ENCODE measurements at regions not wholly inside any gene's neighbourhood (a gene's known extent, or its start where the extent isn't known, plus 50 kb on each side); places are given as distances from the start of the nearest gene placed in this dataset.
A peak's percentile ranks its signal among the peaks of the same experiment; 100 is the strongest.
"Not testable (repeated sequence)": the region's sequence is repeated elsewhere in the genome, so short reads cannot be mapped to it uniquely, and the experiment has no call there.

DNA sequence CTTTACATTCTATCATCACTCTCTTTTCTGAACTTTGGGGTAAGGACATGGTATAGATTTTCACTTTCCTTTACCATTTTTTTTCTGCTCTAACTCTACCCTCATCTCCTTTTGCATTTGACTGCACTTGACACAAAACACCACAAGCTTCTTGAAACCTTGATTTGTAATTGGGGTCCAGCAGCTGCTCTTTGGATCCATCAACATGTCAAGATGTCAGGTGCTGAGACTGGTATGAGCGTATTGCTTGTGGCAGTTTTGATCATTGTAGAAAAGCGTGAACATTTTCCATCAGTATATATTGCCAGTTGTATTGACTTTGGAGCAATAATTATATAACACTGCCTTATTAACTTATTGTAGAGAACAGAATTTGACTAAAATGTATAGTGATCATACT lies 838.6 kb downstream of the TRHDE start:
- no peaks in the 10 kb centered on the region for H3K4me1 Mint-ChIP-seq
- no peaks in the 10 kb centered on the region for H3K27me3 Mint-ChIP-seq
- H3K9me3 Mint-ChIP-seq: peaks cover 0 to 2% (median 0%) of the 10 kb centered on the region in 7 donors
- H3K4me3 Mint-ChIP-seq: no peak overlapping the region
- no peak overlapping the region for H3K27ac Mint-ChIP-seq
- no peaks in the 10 kb centered on the region for H3K36me3 Mint-ChIP-seq
- DNase-seq (no peak), ATAC-seq (ENCODE audit: low read depth in 2 of 2) (no peak)

DNA sequence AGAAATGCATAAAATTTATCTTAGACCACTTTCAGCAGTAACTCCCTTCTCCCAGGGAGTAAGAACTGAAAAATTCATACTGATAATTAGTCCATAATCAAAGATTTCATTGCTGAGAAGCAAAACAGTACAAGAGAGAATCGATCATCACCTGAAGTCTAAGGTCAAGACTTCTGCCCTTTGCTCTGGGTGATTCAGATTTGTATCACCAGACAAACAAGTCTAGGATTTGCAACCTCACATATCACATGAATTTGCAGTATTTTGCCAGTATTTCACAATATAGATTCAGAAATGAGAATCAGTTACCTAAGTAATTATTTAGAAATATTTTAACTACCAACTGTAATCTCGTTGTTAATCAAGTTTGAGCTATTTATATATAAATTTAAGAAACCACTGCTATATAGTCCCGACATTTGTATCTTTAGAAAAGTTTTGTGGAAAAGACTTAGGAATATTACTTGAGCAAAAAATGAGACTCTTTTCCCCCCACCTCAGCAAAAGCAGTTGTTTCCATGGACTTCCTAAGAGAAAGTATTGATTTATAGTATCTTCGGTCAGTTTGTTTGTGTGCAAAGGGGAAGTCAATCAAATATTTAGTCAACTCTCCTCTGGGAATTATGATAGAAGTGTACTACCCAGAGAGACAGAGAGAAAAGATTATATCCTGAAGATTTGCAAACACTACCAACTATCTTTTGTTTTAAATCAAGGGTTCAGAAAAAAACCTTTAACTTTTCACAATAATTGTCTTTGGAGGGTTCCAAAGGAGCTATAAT lies 840.1 kb downstream of the TRHDE start:
- H3K9me3 Mint-ChIP-seq: peaks cover 0 to 2% (median 0%) of the 10 kb centered on the region in 7 donors
- H3K27ac Mint-ChIP-seq: no peak overlapping the region
- DNase-seq (no peak), ATAC-seq (ENCODE audit: low read depth in 2 of 2) (no peak)
- H3K27me3 Mint-ChIP-seq: no peaks in the 10 kb centered on the region
- H3K4me3 Mint-ChIP-seq: no peak overlapping the region
- H3K36me3 Mint-ChIP-seq: no peaks in the 10 kb centered on the region
- no peaks in the 10 kb centered on the region for H3K4me1 Mint-ChIP-seq

DNA sequence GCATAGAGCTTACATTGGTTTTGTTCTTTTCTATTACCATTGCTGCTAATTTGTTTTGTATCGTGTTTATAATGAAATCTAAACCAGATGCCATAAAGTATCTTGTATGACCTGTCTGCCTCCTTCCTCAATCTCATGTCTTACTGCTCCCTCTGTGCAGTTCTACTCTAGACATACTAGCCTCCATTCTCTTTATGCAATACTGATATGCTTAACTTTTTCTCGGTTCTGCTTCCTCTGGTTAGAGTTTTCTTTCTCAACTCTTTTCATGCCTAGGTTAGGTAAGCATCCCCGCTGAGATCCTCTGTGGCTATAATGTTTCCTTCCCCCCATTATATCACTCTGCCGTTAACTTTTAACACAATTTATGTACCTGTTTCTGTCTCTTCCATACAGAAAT lies 852.3 kb downstream of the TRHDE start:
- Mint-ChIP-seq H3K27me3 (no peaks in the 10 kb centered on the region), H3K36me3 (no peaks in the 10 kb centered on the region), H3K27ac (no peak overlapping the region), H3K9me3 (peaks cover 0 to 3% (median 0%) of the 10 kb centered on the region in 7 donors), H3K4me3 (no peak overlapping the region), H3K4me1 (no peaks in the 10 kb centered on the region)
- DNase-seq (no peak), ATAC-seq (ENCODE audit: low read depth in 2 of 2) (no peak)

DNA sequence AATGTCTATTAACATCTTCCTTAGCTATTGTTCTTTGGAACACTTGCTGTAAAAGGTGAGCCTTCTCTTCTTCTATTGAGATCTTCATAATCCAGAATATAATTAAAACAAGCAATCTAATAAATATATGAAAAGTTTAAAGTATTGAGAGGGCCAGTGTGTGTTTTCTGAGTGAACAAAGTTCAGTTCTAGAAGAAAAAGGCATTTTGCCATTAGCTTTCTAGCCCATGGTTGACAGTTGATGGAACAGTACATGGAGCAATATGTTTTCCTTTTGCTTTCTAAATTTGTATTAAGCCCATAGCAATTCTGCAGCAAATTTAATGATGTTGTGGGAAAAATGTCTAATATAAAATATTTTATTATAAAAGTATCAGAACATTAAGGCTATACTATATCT lies 853.0 kb downstream of the TRHDE start:
- H3K4me3 Mint-ChIP-seq: no peak overlapping the region
- no peak overlapping the region for H3K27ac Mint-ChIP-seq
- H3K27me3 Mint-ChIP-seq: no peaks in the 10 kb centered on the region
- ATAC-seq (ENCODE audit: low read depth in 2 of 2): no peak
- no peaks in the 10 kb centered on the region for H3K4me1 Mint-ChIP-seq
- no peaks in the 10 kb centered on the region for H3K36me3 Mint-ChIP-seq
- peaks cover 0 to 6% (median 0%) of the 10 kb centered on the region in 7 donors for H3K9me3 Mint-ChIP-seq
- no peak for DNase-seq

DNA sequence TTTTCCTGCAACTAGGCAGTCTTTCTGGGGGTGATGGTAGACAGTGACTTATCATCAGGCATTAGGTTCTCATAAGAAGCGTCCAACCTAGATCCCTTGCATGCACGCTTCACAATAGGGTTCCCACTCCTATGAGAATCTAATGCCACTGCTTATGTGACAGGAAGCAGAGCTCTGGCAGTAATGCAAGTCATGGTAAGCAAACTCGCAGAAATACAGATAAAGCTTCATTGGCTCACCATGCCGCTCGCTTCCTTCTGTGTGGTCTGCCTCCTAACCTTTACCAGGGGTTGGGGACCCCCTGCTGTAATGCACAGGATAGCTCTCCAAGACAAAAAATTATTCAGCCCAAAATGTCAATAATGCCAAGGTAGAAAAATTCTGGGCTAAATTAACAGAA lies 864.2 kb downstream of the TRHDE start:
- no peak overlapping the region for H3K4me3 Mint-ChIP-seq
- no peaks in the 10 kb centered on the region for H3K4me1 Mint-ChIP-seq
- H3K27me3 Mint-ChIP-seq: no peaks in the 10 kb centered on the region
- H3K27ac Mint-ChIP-seq: no peak overlapping the region
- ATAC-seq (ENCODE audit: low read depth in 2 of 2) (no peak), DNase-seq (no peak)
- peaks cover 0 to 7% (median under 1%) of the 10 kb centered on the region in 7 donors for H3K9me3 Mint-ChIP-seq
- H3K36me3 Mint-ChIP-seq: no peaks in the 10 kb centered on the region

DNA sequence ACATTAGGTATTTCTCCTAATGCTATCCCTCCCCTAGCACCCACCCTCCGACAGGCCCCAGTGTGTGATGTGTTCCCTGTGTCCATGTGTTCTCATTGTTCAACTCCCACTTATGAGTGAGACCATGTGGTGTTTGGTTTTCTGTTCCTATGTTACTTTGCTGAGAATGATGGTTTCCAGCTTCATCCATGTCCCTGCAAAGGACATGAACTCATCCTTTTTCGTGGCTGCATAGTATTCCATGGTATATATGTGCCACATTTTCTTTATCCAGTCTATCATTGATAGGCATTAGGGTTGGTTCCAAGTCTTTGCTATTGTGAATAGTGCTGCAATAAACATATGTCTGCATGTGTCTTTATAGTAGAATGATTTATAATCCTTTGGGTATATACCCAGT lies 867.5 kb downstream of the TRHDE start:
- not testable (repeated sequence) for H3K27me3 Mint-ChIP-seq; ATAC-seq (ENCODE audit: low read depth in 2 of 2); H3K27ac Mint-ChIP-seq; H3K9me3 Mint-ChIP-seq; H3K4me1 Mint-ChIP-seq; DNase-seq; H3K4me3 Mint-ChIP-seq; H3K36me3 Mint-ChIP-seq

DNA sequence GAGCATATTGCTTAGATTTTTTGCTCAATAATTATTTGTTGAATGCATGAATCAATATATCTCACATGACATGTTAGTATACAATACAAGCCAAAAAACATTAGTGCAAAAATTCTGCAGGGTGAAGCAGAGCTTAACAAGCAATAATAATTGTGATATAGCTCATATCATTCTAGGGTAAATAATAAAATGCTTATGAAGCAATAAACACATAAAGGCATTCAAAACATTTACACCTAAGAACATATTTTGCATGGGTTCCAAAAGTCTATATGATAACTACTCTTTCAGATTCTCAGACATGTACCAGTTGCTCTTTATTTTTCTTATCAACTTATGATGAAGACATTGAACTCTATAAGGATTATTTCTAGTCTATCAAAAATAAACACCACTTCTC lies 886.2 kb downstream of the TRHDE start:
- Mint-ChIP-seq H3K9me3 (peaks cover 0 to 10% (median 4%) of the 10 kb centered on the region in 7 donors), H3K27me3 (no peaks in the 10 kb centered on the region), H3K27ac (no peak overlapping the region), H3K36me3 (no peaks in the 10 kb centered on the region), H3K4me3 (no peak overlapping the region), H3K4me1 (no peaks in the 10 kb centered on the region)
- no peak for ATAC-seq (ENCODE audit: low read depth in 2 of 2)
- no peak for DNase-seq

DNA sequence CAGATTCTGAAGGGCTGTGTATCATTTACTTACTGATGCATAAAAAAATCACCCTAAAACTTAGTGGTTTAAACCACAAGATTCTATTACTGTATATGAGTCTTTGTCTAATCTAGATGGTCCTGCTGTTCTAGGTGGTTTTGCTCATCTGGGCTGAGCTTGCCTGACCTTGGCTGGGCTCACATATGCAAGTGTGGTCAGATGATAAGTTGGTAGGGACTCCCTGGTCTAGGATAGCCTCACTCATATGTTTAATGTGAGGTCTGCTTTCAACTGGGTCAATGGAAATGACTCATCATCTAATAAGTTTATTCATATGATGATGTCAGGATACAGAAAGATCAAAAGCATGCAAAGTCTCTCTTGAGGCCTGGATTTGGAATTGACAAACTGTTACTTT lies 887.8 kb downstream of the TRHDE start:
- DNase-seq (no peak), ATAC-seq (ENCODE audit: low read depth in 2 of 2) (no peak)
- no peaks in the 10 kb centered on the region for H3K36me3 Mint-ChIP-seq
- no peaks in the 10 kb centered on the region for H3K4me1 Mint-ChIP-seq
- no peak overlapping the region for H3K4me3 Mint-ChIP-seq
- no peak overlapping the region for H3K27ac Mint-ChIP-seq
- peaks cover 0 to 16% (median 3%) of the 10 kb centered on the region in 7 donors for H3K9me3 Mint-ChIP-seq
- H3K27me3 Mint-ChIP-seq: no peaks in the 10 kb centered on the region

DNA sequence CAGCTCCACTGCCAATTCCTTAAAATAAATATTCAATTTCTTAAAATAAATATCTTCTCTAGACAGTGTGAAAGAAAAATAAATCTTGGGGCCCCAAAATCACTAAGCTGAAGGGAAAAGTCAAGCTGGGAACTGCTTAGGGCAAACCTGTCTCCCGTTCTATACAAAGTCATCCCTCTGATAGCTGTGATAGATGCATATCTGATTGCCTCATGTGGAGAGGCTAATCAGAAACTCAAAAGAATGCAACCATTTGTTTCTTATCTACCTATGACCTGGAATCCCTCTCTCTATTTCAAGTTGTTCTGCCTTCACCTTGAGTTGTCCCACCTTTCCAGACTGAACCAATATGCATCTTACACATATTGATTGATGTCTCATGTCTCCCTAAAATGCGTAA lies 889.8 kb downstream of the TRHDE start:
- Mint-ChIP-seq H3K27ac (no peak overlapping the region), H3K36me3 (no peaks in the 10 kb centered on the region), H3K4me1 (no peaks in the 10 kb centered on the region), H3K9me3 (peaks cover 0 to 16% (median 3%) of the 10 kb centered on the region in 7 donors), H3K4me3 (no peak overlapping the region), H3K27me3 (no peaks in the 10 kb centered on the region)
- ATAC-seq (ENCODE audit: low read depth in 2 of 2): no peak
- DNase-seq: no peak

DNA sequence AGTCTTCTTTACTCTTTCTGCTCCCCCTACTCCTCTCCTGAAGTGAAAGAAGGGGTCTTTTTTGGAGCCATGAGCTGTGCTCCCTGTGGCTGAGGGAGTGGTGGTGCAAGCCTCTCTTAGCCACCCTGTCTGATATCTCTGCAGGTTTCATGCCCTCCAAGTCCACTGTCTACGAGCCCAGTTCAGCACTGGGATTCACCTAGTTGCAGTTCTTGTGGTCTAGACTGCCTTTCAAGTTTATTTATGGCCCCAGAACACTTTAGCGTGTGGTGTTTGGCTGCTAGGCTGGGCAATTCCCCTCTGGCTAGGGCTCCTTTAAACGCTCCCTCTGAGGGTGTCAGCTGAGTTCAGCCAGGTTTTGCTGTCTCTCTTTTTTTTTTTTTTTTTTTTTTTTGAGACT lies 908.6 kb downstream of the TRHDE start:
- Mint-ChIP-seq H3K4me3 (no peak overlapping the region), H3K27ac (no peak overlapping the region), H3K9me3 (peaks cover 7 to 25% (median 13%) of the 10 kb centered on the region in 7 donors), H3K27me3 (no peaks in the 10 kb centered on the region), H3K36me3 (no peaks in the 10 kb centered on the region), H3K4me1 (no peaks in the 10 kb centered on the region)
- ATAC-seq (ENCODE audit: low read depth in 2 of 2) (no peak), DNase-seq (no peak)

DNA sequence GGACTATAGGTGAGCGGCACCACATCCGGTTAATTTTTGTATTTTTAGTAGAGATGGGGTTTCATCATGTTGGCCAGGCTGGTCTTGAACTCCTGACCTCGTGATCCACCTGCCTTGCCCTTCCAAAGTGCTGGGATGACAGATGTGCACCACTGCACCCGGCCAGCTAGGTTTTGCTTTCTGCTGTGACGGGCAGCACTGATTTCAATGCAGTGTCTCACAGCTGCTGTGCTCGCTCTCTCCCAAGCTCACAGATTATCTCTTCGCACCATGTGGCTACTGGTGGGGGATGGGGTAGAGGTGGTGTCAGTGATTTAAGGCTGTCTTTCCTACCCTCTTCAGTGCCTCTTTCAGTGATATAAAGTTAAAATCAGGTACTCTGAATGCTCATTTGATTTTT lies 909.1 kb downstream of the TRHDE start:
- H3K36me3 Mint-ChIP-seq: peaks cover 0 to 3% of the 10 kb centered on the region in 2 donors
- peak overlapping the region in 1 of 6 donors; percentile 15 for H3K27ac Mint-ChIP-seq
- no peak overlapping the region for H3K4me3 Mint-ChIP-seq
- H3K9me3 Mint-ChIP-seq: peaks cover 10 to 30% (median 18%) of the 10 kb centered on the region in 7 donors
- H3K27me3 Mint-ChIP-seq: no peaks in the 10 kb centered on the region
- DNase-seq (no peak), ATAC-seq (ENCODE audit: low read depth in 2 of 2) (no peak)
- H3K4me1 Mint-ChIP-seq: no peaks in the 10 kb centered on the region

DNA sequence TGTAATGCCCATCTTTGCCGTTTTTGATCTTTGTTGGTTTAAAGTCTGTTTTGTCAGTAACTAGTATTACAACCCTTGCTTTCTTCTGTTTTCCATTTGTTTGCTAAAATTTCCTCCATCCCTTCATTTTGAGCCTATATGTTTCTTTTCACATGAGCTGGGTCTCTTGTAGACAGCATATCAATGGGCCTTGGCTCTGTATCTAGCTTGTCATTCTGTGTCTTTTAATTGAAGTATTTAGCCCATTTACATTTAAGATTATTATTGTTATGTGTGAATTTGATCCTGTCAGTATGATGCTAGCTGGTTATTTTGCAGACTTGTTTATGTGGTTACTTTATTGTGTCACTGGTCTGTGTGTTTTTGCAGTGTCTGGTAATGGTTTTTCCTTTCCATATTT lies 913.2 kb downstream of the TRHDE start:
- ATAC-seq (ENCODE audit: low read depth in 2 of 2): no peak
- Mint-ChIP-seq H3K4me1 (no peaks in the 10 kb centered on the region), H3K27me3 (no peaks in the 10 kb centered on the region), H3K4me3 (no peak overlapping the region), H3K27ac (no peak overlapping the region), H3K36me3 (peaks cover 0 to 7% of the 10 kb centered on the region in 2 donors), H3K9me3 (peaks cover 13 to 37% (median 22%) of the 10 kb centered on the region in 7 donors)
- no peak for DNase-seq

DNA sequence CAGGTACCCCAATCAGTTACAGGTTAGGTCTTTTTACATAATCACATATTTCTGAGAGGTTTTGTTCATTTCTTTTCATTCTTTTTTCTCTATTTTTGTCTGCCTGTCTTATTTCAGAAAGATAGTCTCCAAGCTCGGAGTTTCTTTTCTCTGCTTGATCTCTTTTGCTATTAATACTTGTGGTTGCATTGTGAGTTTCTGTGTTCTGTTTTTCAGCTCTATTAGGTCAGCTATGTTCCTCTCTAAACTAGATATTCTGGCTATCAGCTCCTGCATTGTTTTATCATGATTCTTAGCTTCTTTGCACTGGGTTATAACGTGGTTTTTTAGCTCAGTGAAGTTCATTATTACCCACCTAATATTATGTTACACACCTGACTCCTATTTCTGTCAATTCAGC lies 914.1 kb downstream of the TRHDE start:
- Mint-ChIP-seq H3K27ac (no peak overlapping the region), H3K4me1 (no peaks in the 10 kb centered on the region), H3K36me3 (peaks cover 0 to 7% of the 10 kb centered on the region in 2 donors), H3K27me3 (no peaks in the 10 kb centered on the region), H3K9me3 (peaks cover 13 to 43% (median 22%) of the 10 kb centered on the region in 7 donors), H3K4me3 (no peak overlapping the region)
- no peak for ATAC-seq (ENCODE audit: low read depth in 2 of 2)
- DNase-seq: no peak

DNA sequence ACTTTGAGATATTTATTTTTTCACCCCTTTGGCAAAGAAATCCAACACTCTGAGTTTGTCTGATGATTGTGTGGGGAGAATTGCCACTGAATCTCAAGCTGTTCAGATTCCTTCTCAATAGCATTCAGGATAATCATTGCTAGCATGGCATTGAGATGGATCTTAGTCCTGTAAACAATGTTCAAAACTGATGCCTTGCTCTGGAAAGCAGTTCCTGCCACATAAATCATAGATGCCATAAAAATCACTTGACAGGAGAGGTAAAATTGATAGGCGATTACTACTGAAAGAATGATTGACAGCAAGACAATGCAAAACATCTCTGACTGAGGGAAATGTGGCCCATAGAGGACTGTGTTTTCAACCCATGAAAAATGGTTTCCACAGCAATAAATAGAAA lies 915.6 kb downstream of the TRHDE start:
- H3K27ac Mint-ChIP-seq: no peak overlapping the region
- peaks cover 13 to 46% (median 22%) of the 10 kb centered on the region in 7 donors for H3K9me3 Mint-ChIP-seq
- ATAC-seq (ENCODE audit: low read depth in 2 of 2): no peak
- no peaks in the 10 kb centered on the region for H3K4me1 Mint-ChIP-seq
- H3K36me3 Mint-ChIP-seq: peaks cover 0 to 7% of the 10 kb centered on the region in 2 donors
- H3K27me3 Mint-ChIP-seq: no peaks in the 10 kb centered on the region
- H3K4me3 Mint-ChIP-seq: no peak overlapping the region
- no peak for DNase-seq
